Endothelial cell of umbilical vein (primary cell): ENCODE measurements at regions not wholly inside any gene's neighbourhood (a gene's known extent, or its start where the extent isn't known, plus 50 kb on each side); places are given as distances from the start of the nearest gene placed in this dataset.

Source experiments
- BruUV-seq: library from RNA; stranded (reverse); fragments of 400-500 nt; replicated peaks from 2 replicates; lab custom pipeline; 2021; lab: Mats Ljungman, UMichigan
- CTCF ChIA-PET: fragments of 300-600, 350-600 bp; sonication (Branson Sonifier 250); formaldehyde crosslinking; loops from one replicate; lab custom pipeline; 2021; ENCODE audit warnings: antibody characterized with exemption, inconsistent platforms; lab: Charles Lee
- POLR2A ChIA-PET: fragments of 300-600, 350-600 bp; sonication (Branson Sonifier 250); formaldehyde crosslinking; loops from one replicate; lab custom pipeline; 2021; ENCODE audit warnings: antibody characterized with exemption, inconsistent platforms; lab: Charles Lee
- DNase-seq: peaks from one replicate; pipeline ENCODE4 v3.0.0-alpha.2; 2011; ENCODE audit warnings: low read depth, low spot score
- FAIRE-seq: peaks from 2 replicates; lab custom pipeline; 2011; peaks lifted over from hg19 to GRCh38; lab: Jason Lieb, UNC
- H2AFZ ChIP-seq: 2 replicates; pipeline ENCODE4 v1.6.0; 2012; ENCODE audit warnings: low read depth, low read length, control low read depth, inconsistent platforms
- H3K27ac ChIP-seq: 2 replicates; pipeline ENCODE4 v1.5.1; 2011; ENCODE audit warnings: low read depth, mild to moderate bottlenecking, control low read depth, low read length, moderate library complexity; ENCODE audit not compliant: insufficient read depth
- H3K27me3 ChIP-seq, 2 experiments: 2 replicates each; pipeline versions ENCODE4 v1.6.0 to v1.6.1; 2011; ENCODE audit warnings: low read length in 2 of 2, mixed read lengths in 1 of 2; ENCODE audit not compliant: control insufficient read depth in 2 of 2, insufficient read depth in 2 of 2
- H3K36me3 ChIP-seq, 2 experiments: 2 replicates in 1 of 2; 3 replicates in 1 of 2; pipeline ENCODE4 v1.5.1; 2011; ENCODE audit warnings: low read length in 2 of 2, mild to moderate bottlenecking in 1 of 2, moderate library complexity in 1 of 2; ENCODE audit not compliant: control insufficient read depth in 2 of 2, insufficient read depth in 2 of 2; ENCODE audit errors: extremely low read depth in 1 of 2
- H3K4me1 ChIP-seq: 3 replicates; pipeline ENCODE4 v1.5.1; 2011; ENCODE audit warnings: mild to moderate bottlenecking, low read length; ENCODE audit not compliant: control insufficient read depth, insufficient read depth; ENCODE audit errors: extremely low read depth
- H3K4me2 ChIP-seq: 2 replicates; pipeline ENCODE4 v1.6.1; 2011; ENCODE audit warnings: low read length, control low read depth, mixed read lengths; ENCODE audit not compliant: insufficient read depth
- H3K4me3 ChIP-seq, 3 experiments: fragments of 200-600 bp in 1 of 3; sonication (generic), shearing (Covaris generic) in 1 of 3; replicated peaks in 1 of 3; 2 replicates each; pipeline ENCODE4 v1.5.1; 2011 to 2016; ENCODE audit warnings: control low read depth in 3 of 3, low read length in 3 of 3, mild to moderate bottlenecking in 2 of 3, inconsistent platforms in 1 of 3, low read depth in 1 of 3, moderate library complexity in 1 of 3; ENCODE audit not compliant: insufficient read depth in 1 of 3
- H3K79me2 ChIP-seq: 2 replicates; pipeline ENCODE4 v1.6.0; 2012; ENCODE audit warnings: low read length, inconsistent platforms; ENCODE audit not compliant: control insufficient read depth, insufficient read depth
- H3K9ac ChIP-seq: replicated peaks from 2 replicates; pipeline ENCODE3; 2011; ENCODE audit warnings: low read length, control low read depth; ENCODE audit not compliant: insufficient read depth; ENCODE audit errors: extremely low read depth
- H3K9me1 ChIP-seq: replicated peaks from 3 replicates; pipeline ENCODE4 v1.6.0; 2011; ENCODE audit warnings: mild to moderate bottlenecking, low read length; ENCODE audit not compliant: control insufficient read depth, insufficient read depth; ENCODE audit errors: extremely low read depth
- H3K9me3 ChIP-seq: replicated peaks from 2 replicates; pipeline ENCODE4 v1.5.1; 2012; ENCODE audit warnings: low read length, inconsistent platforms; ENCODE audit not compliant: control insufficient read depth, insufficient read depth
- H4K20me1 ChIP-seq: replicated peaks from 2 replicates; pipeline ENCODE3; 2011; ENCODE audit warnings: mild to moderate bottlenecking, low read length; ENCODE audit not compliant: control insufficient read depth, insufficient read depth; ENCODE audit errors: extremely low read depth
- EZH2 ChIP-seq: IDR thresholded peaks from 2 replicates; pipeline ENCODE4 v1.6.1; 2012; ENCODE audit warnings: borderline replicate concordance, low read depth, mild to moderate bottlenecking, moderate library complexity, low read length, inconsistent platforms; ENCODE audit not compliant: severe bottlenecking
- FOS ChIP-seq: IDR thresholded peaks from 2 replicates; pipeline ENCODE4 v1.6.1; 2011; ENCODE audit warnings: mild to moderate bottlenecking, low read length, moderate library complexity, borderline replicate concordance; ENCODE audit not compliant: insufficient read depth
- GATA2 ChIP-seq: IDR thresholded peaks from 2 replicates; pipeline ENCODE4 v1.7.0; 2011; ENCODE audit warnings: low read depth, mild to moderate bottlenecking, moderate library complexity, mixed read lengths, low read length; ENCODE audit not compliant: insufficient read length, insufficient read depth
- JUN ChIP-seq: IDR thresholded peaks from 2 replicates; pipeline ENCODE4 v1.6.1; 2011; ENCODE audit warnings: borderline replicate concordance, low read depth; ENCODE audit not compliant: insufficient read length, insufficient read depth
- MYC ChIP-seq: IDR thresholded peaks from one replicate; pipeline ENCODE4 v1.6.1; 2011; ENCODE audit warnings: mild to moderate bottlenecking, low read depth, low read length
- POLR2A ChIP-seq: IDR thresholded peaks from 2 replicates; pipeline ENCODE4 v1.6.1; 2012; ENCODE audit warnings: low read depth, mild to moderate bottlenecking, control low read depth, low read length
- POLR2AphosphoS5 ChIP-seq: IDR thresholded peaks from 2 replicates; pipeline ENCODE4 v1.6.1; 2012; ENCODE audit warnings: low read depth, mild to moderate bottlenecking, control low read depth, low read length, moderate library complexity; ENCODE audit not compliant: insufficient read depth
- dilution Hi-C: fragments of 300-500 bp; cut with MboI; formaldehyde crosslinking; loops from one replicate; pipeline ENCODE4 v1.15.0; 2019; ENCODE audit warnings: low sequenced_read_pairs; ENCODE audit not compliant: extremely low pct_ligation_motif_present
- intact Hi-C: fragments of 100-400 bp; cut with micrococcal nuclease; formaldehyde crosslinking; loops from one replicate; pipeline ENCODE4 v1.10.0; 2022
- TF ChIP-seq, protein P1 (sequence below): IDR thresholded peaks from 2 replicates; pipeline ENCODE4 v1.6.1; 2011; ENCODE audit not compliant: insufficient read depth, insufficient read length
- TF ChIP-seq, protein P2 (sequence below), 2 donors: IDR thresholded peaks; 1 replicate in 1 of 2; 2 replicates in 1 of 2; pipeline ENCODE4 v1.5.1; 2011; ENCODE audit warnings: low read length in 2 of 2, mild to moderate bottlenecking in 2 of 2, moderate library complexity in 2 of 2, control low read depth in 1 of 2, inconsistent platforms in 1 of 2, low read depth in 1 of 2; ENCODE audit not compliant: insufficient read depth in 1 of 2; ENCODE audit errors: extremely low read depth in 1 of 2

GRCh38 chr4:163758032-163758431, 263.5 kb downstream of the TMA16 start:
- ChIA-PET POLR2A (no interaction called here), CTCF (no interaction called here)
- no peak for DNase-seq
- Histone ChIP-seq H2AFZ (no peak overlapping the region), H3K79me2 (no peaks in the 10 kb centered on the region), H3K36me3 (no peaks in the 10 kb centered on the region), H4K20me1 (no peaks in the 10 kb centered on the region), H3K9ac (no peak overlapping the region), H3K4me3 (no peak overlapping the region), H3K27ac (no peak overlapping the region), H3K27me3 (no peaks in the 10 kb centered on the region), H3K4me2 (no peak overlapping the region), H3K4me1 (no peaks in the 10 kb centered on the region), H3K9me3 (peaks cover 2% of the 10 kb centered on the region), H3K9me1 (no peaks in the 10 kb centered on the region)
- no TSS peak for BruUV-seq
- TF ChIP-seq EZH2: no peak
- TF ChIP-seq FOS: no peak
- TF ChIP-seq GATA2: no peak
- TF ChIP-seq, protein P1, sequence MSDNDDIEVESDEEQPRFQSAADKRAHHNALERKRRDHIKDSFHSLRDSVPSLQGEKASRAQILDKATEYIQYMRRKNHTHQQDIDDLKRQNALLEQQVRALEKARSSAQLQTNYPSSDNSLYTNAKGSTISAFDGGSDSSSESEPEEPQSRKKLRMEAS: no peak
- no peak for TF ChIP-seq JUN
- TF ChIP-seq, protein P2, sequence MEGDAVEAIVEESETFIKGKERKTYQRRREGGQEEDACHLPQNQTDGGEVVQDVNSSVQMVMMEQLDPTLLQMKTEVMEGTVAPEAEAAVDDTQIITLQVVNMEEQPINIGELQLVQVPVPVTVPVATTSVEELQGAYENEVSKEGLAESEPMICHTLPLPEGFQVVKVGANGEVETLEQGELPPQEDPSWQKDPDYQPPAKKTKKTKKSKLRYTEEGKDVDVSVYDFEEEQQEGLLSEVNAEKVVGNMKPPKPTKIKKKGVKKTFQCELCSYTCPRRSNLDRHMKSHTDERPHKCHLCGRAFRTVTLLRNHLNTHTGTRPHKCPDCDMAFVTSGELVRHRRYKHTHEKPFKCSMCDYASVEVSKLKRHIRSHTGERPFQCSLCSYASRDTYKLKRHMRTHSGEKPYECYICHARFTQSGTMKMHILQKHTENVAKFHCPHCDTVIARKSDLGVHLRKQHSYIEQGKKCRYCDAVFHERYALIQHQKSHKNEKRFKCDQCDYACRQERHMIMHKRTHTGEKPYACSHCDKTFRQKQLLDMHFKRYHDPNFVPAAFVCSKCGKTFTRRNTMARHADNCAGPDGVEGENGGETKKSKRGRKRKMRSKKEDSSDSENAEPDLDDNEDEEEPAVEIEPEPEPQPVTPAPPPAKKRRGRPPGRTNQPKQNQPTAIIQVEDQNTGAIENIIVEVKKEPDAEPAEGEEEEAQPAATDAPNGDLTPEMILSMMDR (IDR thresholded peaks at IDR 0.05; ENCODE audit: extremely low read depth in 1 of 2, insufficient read depth in 1 of 2, low read depth in 1 of 2, low read length in 2 of 2): no peak
- TF ChIP-seq POLR2A: no peak
- no peak for TF ChIP-seq POLR2AphosphoS5
- no peak for TF ChIP-seq MYC
- dilution Hi-C loops: no loop called here
- no peak for FAIRE-seq
- intact Hi-C loops: no loop called here
